ENCODE measurements at regions not wholly inside any gene's neighbourhood (a gene's known extent, or its start where the extent isn't known, plus 50 kb on each side); places are given as distances from the start of the nearest gene placed in this dataset.
"Not testable (repeated sequence)": the region's sequence is repeated elsewhere in the genome, so short reads cannot be mapped to it uniquely, and the experiment has no call there.

GRCh38 chr4:116733370-116733769, 352.0 kb downstream of the TRAM1L1 start:
- ATAC-seq (ENCODE audit: poor library complexity), result no peak
- intact Hi-C loops (cut with DNase I), result no loop called here
- DNase-seq, result no peak

- intact Hi-C loops (cut with DNase I), result no loop called here
- DNase-seq, result no peak
Measured at GRCh38 chr4:116726523-116726922, 358.9 kb downstream of the TRAM1L1 start.

GRCh38 chr4:116724249-116724648, 361.1 kb downstream of the TRAM1L1 start:
- intact Hi-C loops (cut with DNase I), result no loop called here
- ATAC-seq (ENCODE audit: poor library complexity) (no peak), DNase-seq (no peak)

More at GRCh38 chr4:116726523-116726922, 358.9 kb downstream of the TRAM1L1 start:
- ATAC-seq (ENCODE audit: poor library complexity), result no peak

DNA sequence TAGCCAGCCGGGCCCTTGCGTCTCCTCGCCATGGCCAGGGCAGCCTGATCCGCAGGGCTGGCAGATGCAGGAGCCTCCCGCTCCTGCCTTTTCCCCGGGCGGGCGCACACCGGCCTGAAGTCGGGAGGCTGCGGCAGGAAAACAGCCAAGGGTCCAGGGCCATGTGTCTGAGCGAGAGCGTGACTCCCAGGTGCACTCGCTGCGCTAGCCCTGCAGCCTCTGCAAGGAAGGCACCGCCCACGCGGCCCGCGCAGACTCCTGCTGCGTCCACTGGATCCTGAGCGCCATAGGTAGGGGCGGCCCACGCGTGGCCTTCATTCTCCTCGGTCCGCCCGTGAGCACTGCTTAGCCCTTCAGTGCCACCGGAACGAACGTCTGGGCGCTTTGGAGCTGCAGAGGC, 379.9 kb downstream of the TRAM1L1 start:
- DNase-seq (no peak), ATAC-seq (ENCODE audit: poor library complexity) (no peak)
- intact Hi-C loops (cut with DNase I), result no loop called here

DNA sequence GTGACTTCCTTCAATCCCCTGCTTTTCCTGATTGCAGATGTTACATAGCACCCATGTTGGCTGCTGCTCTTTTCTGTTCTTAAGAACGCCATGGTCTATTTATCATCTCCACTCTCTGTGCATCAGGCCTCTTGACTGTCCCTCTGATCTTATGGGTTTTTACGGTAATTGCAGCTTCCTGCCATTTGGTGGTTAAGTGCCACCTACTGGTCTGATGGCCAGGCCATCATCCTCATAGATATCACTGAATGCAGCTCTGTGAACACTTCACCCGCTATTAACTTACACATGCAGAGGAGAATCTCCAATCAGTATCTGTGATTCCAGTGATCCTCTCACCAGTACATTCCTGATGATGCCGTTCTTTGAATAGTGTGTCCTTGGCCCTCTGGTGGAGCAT, 382.4 kb downstream of the TRAM1L1 start:
- intact Hi-C loops (cut with DNase I), result no loop called here
- no peak for ATAC-seq (ENCODE audit: poor library complexity)
- DNase-seq, result no peak

GRCh38 chr4:116688536-116688935, 396.8 kb downstream of the TRAM1L1 start:
- ATAC-seq (ENCODE audit: poor library complexity), result no peak
- DNase-seq, result no peak
- intact Hi-C loops (cut with DNase I), result no loop called here

- ATAC-seq (ENCODE audit: poor library complexity) (no peak), DNase-seq (no peak)
- intact Hi-C loops (cut with DNase I), result no loop called here
Measured at GRCh38 chr4:116668190-116668589, 417.2 kb downstream of the TRAM1L1 start.

GRCh38 chr4:116665716-116666115, 419.7 kb downstream of the TRAM1L1 start:
- ATAC-seq (ENCODE audit: poor library complexity), result no peak
- DNase-seq, result no peak
- intact Hi-C loops (cut with DNase I), result no loop called here

GRCh38 chr4:116664198-116664597, 421.2 kb downstream of the TRAM1L1 start:
- DNase-seq, result no peak
- intact Hi-C loops (cut with DNase I), result no loop called here
- ATAC-seq (ENCODE audit: poor library complexity), result no peak

GRCh38 chr4:116639070-116639577, 446.3 kb downstream of the TRAM1L1 start:
- intact Hi-C loops (cut with DNase I), result no loop called here
- no peak for ATAC-seq (ENCODE audit: poor library complexity)
- DNase-seq, result no peak

DNA sequence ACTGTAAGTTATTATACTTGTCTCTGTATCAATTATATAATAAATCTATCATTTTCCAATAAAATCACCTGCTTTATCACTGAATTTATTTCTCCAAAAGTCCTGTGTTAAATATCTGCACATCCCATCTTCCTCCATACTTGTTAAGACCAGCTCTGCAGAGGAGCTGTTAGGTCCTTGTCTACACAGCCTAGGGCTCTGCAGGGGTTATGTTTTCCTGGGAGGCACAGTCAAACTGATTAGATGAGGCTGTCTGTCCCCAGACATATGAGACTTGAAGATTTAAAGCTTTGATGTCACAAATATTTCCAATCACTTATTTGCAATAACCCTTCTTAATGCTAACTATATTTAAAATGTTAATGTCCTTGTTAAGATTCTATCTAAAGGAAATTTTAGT, 446.8 kb downstream of the TRAM1L1 start:
- ATAC-seq (ENCODE audit: poor library complexity), result no peak
- DNase-seq, result no peak
- intact Hi-C loops (cut with DNase I), result no loop called here

- ATAC-seq (ENCODE audit: poor library complexity) (no peak), DNase-seq (no peak)
- intact Hi-C loops (cut with DNase I), result no loop called here
Measured at GRCh38 chr4:116636917-116637316, 448.5 kb downstream of the TRAM1L1 start.

- no peak for ATAC-seq (ENCODE audit: poor library complexity)
- no peak for DNase-seq
- intact Hi-C loops (cut with DNase I), result no loop called here
Measured at GRCh38 chr4:116632269-116632668, 453.1 kb downstream of the TRAM1L1 start.

- no peak for ATAC-seq (ENCODE audit: poor library complexity)
- no peak for DNase-seq
- intact Hi-C loops (cut with DNase I), result no loop called here
Measured at GRCh38 chr4:116628598-116628997, 456.8 kb downstream of the TRAM1L1 start.

DNA sequence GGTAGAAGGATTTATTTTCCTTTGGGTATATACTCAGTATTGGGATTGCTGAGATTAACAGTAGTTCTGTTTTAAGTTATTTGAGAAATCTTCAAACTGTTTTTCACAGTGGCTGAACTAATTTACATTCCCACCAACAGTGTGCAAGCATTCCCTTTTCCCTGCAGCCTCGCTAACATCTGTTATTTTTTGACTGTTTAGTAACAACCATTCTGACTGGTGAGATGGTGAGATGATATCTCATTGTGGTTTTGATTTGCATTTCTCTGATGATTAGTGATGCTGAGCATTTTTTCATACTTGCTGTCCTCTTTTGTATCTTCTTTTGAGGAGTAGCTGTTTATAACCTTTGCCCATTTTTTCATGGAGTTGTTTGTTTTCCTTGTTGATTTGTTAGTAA, 457.8 kb downstream of the TRAM1L1 start:
- ATAC-seq (ENCODE audit: poor library complexity) (no peak), DNase-seq (no peak)
- intact Hi-C loops (cut with DNase I), result no loop called here

- DNase-seq; intact Hi-C loops (cut with DNase I); ATAC-seq (ENCODE audit: poor library complexity): not testable (repeated sequence)
Measured at GRCh38 chr4:116619508-116619907, 465.9 kb downstream of the TRAM1L1 start.

- intact Hi-C loops (cut with DNase I), result no loop called here
- no peak for DNase-seq
- ATAC-seq (ENCODE audit: poor library complexity), result no peak
Measured at GRCh38 chr4:116618638-116619037, 466.7 kb downstream of the TRAM1L1 start.

DNA sequence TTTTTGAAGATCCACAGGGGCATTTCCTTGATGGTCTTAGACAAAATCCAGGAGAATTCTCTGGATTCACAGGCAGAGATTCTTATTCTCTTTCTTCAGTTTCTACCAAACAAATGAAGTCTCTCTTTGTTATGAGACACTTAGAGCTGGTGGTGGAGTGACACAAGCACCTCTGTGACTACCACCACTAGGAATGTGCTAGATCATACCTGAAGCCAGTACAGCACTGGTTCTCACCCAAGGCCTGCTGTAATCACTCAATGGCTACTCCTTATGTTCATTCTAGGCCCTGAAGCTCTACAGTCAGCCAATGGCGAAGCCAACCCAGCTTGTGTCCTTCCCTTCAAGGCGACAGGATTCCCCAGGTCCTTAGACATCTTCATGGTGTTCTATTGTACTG, 482.3 kb downstream of the TRAM1L1 start:
- intact Hi-C loops (cut with DNase I), result no loop called here
- DNase-seq (no peak), ATAC-seq (ENCODE audit: poor library complexity) (no peak)

DNA sequence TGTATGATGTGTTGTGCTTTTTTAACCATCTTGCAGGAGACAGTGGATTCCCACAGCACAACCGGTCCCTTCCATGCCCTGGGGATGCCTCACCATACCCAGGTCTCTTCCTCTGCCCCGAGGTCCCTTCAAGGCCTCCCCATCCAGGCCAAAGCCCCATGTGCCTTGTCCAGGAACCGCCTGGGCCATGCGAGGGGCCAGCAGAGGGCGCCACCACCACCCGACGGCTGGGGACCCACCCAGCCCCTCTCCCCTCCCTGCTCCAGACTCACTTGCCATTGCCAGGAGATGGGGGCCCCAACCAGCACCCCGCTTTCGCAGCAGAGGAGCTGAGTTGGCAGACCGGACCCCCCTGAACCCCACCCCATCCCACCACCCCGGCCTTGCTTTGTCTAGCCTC, 485.5 kb downstream of the TRAM1L1 start:
- DNase-seq, result peak; percentile 32
- ATAC-seq (ENCODE audit: poor library complexity), result no peak
- intact Hi-C loops (cut with DNase I), result no loop called here

- ATAC-seq (ENCODE audit: poor library complexity), result no peak
- intact Hi-C loops (cut with DNase I), result no loop called here
Measured at GRCh38 chr4:116598980-116599789, 486.2 kb downstream of the TRAM1L1 start.

More at GRCh38 chr4:116598980-116599789, 486.2 kb downstream of the TRAM1L1 start:
- DNase-seq, result no peak

All from Right ventricle myocardium superior (tissue), 1 donor.